Colonic mucosa (tissue), 4 donors: ENCODE measurements at regions not wholly inside any gene's neighbourhood (a gene's known extent, or its start where the extent isn't known, plus 50 kb on each side); places are given as distances from the start of the nearest gene placed in this dataset.
"Not testable (repeated sequence)": the region's sequence is repeated elsewhere in the genome, so short reads cannot be mapped to it uniquely, and the experiment has no call there.

Experiments used
- DNase-seq: peaks from one replicate; pipeline ENCODE4 v3.0.0-alpha.2; 2020
- H3K27ac ChIP-seq: fragments of 200-600 bp; one replicate; pipeline ENCODE4 v1.8.0; 2021
- H3K27me3 ChIP-seq: fragments of 200-600 bp; one replicate; pipeline ENCODE4 v1.8.0; 2021
- H3K36me3 ChIP-seq: fragments of 200-600 bp; one replicate; pipeline ENCODE4 v1.8.0; 2021
- H3K4me1 ChIP-seq: fragments of 200-600 bp; one replicate; pipeline ENCODE4 v1.8.0; 2021; ENCODE audit warnings: mild to moderate bottlenecking
- H3K4me3 ChIP-seq: fragments of 200-600 bp; one replicate; pipeline ENCODE4 v1.8.0; 2021
- H3K9ac ChIP-seq, 2 donors: one replicate each; pipeline ENCODE4 v1.7.0; 2013; ENCODE audit warnings: control low read depth in 2 of 2, low read depth in 2 of 2, low read length in 2 of 2
- H3K9me3 ChIP-seq: fragments of 200-600 bp; one replicate; pipeline ENCODE4 v1.8.0; 2021
- intact Hi-C: fragments of 100-400 bp; cut with DNase I; formaldehyde crosslinking; loops from one replicate; pipeline ENCODE4 v1.14.1; 2022
- TF ChIP-seq, protein P1 (sequence below): fragments of 200-600 bp; IDR thresholded peaks from one replicate; pipeline ENCODE4 v1.8.0; 2022; ENCODE audit warnings: antibody characterized with exemption, mild to moderate bottlenecking
- donor health status: healthy.
- donor health status: DM: no; HTN: no; CAD: no.
- donor health status: DM: no; HTN: no; CAD: no.

DNA sequence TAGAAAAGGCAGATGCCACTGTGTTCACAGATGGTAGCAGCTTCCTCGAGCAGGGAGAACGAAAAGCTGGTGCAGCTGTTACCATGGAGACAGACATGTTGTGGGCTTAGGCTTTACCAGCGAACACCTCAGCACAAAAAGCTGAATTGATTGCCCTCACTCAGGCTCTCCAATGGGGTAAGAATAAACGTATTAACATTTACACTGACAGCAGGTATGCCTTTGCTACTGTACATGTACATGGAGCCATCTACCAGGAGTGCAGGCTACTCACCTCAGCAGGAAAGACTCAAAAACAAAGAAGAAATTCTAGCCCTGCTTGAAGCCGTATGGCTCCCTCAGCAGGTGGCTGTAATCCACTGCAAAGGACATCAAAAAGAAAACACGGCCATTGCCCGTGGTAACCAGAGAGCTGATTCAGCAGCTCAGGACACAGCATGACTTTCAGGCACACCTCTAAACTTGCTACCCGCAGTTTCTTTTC lies 197.7 kb downstream of the ZNF737 start:
- no peak for DNase-seq
- no peaks in the 10 kb centered on the region for H3K27me3 ChIP-seq
- H3K4me3 ChIP-seq, result no peak overlapping the region
- no peaks in the 10 kb centered on the region for H3K4me1 ChIP-seq
- intact Hi-C loops, result no loop called here
- no peak overlapping the region for H3K27ac ChIP-seq
- H3K36me3 ChIP-seq, result no peaks in the 10 kb centered on the region
- no peaks in the 10 kb centered on the region for H3K9me3 ChIP-seq
- H3K9ac ChIP-seq, result no peak overlapping the region
- TF ChIP-seq, protein P1, sequence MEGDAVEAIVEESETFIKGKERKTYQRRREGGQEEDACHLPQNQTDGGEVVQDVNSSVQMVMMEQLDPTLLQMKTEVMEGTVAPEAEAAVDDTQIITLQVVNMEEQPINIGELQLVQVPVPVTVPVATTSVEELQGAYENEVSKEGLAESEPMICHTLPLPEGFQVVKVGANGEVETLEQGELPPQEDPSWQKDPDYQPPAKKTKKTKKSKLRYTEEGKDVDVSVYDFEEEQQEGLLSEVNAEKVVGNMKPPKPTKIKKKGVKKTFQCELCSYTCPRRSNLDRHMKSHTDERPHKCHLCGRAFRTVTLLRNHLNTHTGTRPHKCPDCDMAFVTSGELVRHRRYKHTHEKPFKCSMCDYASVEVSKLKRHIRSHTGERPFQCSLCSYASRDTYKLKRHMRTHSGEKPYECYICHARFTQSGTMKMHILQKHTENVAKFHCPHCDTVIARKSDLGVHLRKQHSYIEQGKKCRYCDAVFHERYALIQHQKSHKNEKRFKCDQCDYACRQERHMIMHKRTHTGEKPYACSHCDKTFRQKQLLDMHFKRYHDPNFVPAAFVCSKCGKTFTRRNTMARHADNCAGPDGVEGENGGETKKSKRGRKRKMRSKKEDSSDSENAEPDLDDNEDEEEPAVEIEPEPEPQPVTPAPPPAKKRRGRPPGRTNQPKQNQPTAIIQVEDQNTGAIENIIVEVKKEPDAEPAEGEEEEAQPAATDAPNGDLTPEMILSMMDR, result no peak

DNA sequence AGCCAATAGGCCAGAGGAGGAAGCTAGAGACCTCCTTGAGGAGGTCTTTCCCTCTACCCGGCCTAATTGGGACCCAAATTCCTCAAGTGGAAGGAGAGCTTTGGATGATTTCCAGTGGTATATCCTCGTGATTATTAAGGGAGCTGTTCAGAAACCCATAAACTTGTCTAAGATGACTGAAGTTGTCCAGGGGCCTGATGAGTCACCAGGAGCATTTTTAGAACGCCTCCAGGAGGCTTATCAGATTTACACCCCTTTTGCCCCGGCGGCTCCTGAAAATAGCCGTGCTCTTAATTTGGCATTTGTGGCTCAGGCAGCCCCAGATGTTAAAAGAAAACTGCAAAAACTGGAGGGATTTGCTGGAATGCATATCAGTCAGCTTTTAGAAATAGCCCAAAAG lies 198.1 kb downstream of the ZNF486 start:
- intact Hi-C loops, result no loop called here
- Histone ChIP-seq H3K27ac (no peak overlapping the region), H3K36me3 (no peaks in the 10 kb centered on the region), H3K4me1 (no peaks in the 10 kb centered on the region), H3K27me3 (no peaks in the 10 kb centered on the region), H3K9ac (no peak overlapping the region), H3K4me3 (no peak overlapping the region), H3K9me3 (no peaks in the 10 kb centered on the region)
- TF ChIP-seq, protein P1, result no peak
- no peak for DNase-seq

DNA sequence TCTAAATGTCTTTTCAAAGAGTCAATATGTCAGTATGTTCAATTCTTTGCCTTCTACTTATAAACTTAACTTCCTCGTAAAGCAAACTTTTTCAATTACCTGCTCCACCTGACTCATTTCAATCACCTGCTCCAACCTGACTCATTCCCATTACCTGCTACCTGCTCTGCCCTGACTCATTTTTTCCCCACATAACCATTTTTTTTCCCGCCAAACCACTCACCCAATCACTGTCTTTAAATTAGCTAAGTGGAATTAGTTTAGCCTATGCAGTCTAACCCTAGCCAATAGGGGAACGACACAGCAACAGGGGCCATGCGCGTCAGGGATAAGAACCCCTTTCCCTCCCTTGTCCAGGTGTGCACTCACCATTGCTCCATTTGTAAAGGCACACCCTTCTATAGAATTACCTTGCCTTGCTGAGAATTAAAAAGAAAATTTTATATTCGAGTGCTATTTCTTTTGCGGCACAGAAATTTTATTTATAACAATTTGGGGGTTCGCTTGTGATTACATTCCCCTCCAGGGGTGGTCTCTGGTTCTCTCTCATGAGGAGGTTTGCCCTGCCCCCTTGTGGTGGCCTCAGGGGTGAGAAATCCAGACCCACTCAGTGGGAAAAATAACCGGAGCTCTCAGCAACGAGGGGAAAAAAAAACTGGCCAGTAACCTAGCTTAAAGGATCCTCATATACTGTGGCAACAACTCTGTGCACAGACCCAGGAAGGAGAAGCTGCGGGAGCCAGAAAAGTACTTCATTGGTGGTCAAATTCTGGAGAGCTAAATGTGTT lies 193.1 kb downstream of the ZNF486 start:
- TF ChIP-seq, protein P1, result no peak
- Histone ChIP-seq H3K9ac (no peak overlapping the region), H3K9me3 (no peaks in the 10 kb centered on the region), H3K27me3 (no peaks in the 10 kb centered on the region), H3K4me1 (no peaks in the 10 kb centered on the region), H3K27ac (no peak overlapping the region), H3K4me3 (no peak overlapping the region), H3K36me3 (no peaks in the 10 kb centered on the region)
- intact Hi-C loops, result no loop called here
- DNase-seq, result no peak

DNA sequence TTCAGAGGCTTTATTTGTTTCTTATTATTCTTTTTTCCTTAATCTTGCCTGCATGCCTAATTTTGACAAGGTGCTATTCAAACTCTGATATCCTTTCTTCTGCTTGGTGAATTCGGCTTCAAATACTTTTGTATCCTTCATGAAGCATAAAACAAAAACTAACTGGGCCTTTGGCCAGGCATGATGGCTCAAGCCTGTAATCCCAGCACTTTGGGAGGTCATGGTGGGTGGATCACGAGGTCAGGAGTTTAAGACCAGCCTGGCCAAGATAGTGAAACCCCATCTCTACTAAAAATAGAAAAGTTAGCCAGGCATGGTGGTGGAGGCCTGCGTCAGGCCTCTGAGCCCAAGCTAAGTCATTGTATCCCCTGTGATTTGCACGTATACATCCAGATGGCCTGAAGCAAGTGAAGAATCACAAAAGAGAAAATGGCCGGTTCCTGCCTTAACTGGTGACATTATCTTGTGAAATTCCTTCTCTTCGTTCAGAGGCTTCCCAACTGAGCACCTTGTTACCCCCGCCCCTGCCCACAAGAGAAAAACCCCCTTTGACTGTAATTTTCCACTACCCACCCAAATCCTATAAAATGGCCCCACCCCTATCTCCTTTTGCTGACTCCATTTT lies 191.9 kb downstream of the ZNF486 start:
- intact Hi-C loops, H3K4me1 ChIP-seq, H3K36me3 ChIP-seq, DNase-seq, H3K4me3 ChIP-seq, H3K27me3 ChIP-seq, H3K9me3 ChIP-seq, H3K27ac ChIP-seq, H3K9ac ChIP-seq: not testable (repeated sequence)

GRCh38 chr19:20357921-20358320 lies 190.9 kb downstream of the ZNF486 start:
- H3K27ac ChIP-seq, result no peak overlapping the region
- intact Hi-C loops, result no loop called here
- H3K27me3 ChIP-seq, result no peaks in the 10 kb centered on the region
- no peak for DNase-seq
- H3K4me1 ChIP-seq, result no peaks in the 10 kb centered on the region
- no peak overlapping the region for H3K4me3 ChIP-seq
- H3K9me3 ChIP-seq, result no peaks in the 10 kb centered on the region
- H3K36me3 ChIP-seq, result no peaks in the 10 kb centered on the region
- TF ChIP-seq, protein P1, result no peak
- no peak overlapping the region for H3K9ac ChIP-seq

DNA sequence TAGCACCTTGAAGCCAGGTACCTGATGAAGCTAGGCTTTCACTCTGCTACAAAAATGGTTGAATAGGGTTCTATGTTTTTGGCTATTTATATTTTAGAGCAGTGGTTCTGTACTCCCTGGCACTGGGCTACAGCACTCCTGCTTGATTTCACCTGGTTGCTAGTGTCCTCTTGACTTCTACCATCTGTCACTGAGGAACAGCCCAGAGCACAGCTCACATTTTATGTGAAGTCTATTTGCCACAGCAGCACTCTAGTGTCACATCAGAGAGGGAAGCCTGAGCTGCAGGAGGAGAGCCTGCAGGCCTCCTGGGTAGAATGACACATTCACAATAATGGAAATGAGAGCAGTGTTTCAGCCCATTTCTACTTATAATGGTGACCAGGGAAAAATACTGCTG lies 184.2 kb downstream of the ZNF486 start:
- Histone ChIP-seq H3K27ac (no peak overlapping the region), H3K4me3 (no peak overlapping the region), H3K9ac (no peak overlapping the region), H3K9me3 (no peaks in the 10 kb centered on the region), H3K4me1 (no peaks in the 10 kb centered on the region), H3K36me3 (no peaks in the 10 kb centered on the region), H3K27me3 (no peaks in the 10 kb centered on the region)
- intact Hi-C loops, result no loop called here
- TF ChIP-seq, protein P1, result no peak
- no peak for DNase-seq
